ENCODE measurements at regions not wholly inside any gene's neighbourhood (a gene's known extent, or its start where the extent isn't known, plus 50 kb on each side); places are given as distances from the start of the nearest gene placed in this dataset.
"Not testable (repeated sequence)": the region's sequence is repeated elsewhere in the genome, so short reads cannot be mapped to it uniquely, and the experiment has no call there.

DNA sequence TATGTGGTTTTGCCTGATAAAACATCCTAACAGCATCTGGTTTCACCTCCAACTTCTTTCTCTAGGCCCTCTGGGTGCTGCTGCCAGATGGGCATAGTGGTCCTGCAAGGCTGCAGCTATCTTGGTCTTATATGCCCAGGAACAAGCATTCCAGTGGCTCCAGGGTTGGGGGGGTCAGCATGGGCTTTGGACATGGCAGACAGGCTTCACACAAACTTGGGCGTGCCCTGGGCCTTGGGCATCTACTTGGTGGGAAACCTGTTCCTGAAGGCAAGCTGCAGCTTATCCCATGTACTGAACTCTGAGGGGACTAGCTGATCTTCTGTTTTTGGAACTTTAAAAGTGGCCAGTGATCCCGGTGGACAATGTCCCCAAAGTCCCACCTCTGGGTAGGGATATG is 54.9 kb upstream of the ZNF678 start:
- no peak overlapping the region for H3K4me3 ChIP-seq (ENCODE audit: low read depth, low read length)
- in situ Hi-C loops (cut with HindIII; ENCODE audit: low sequenced_read_pairs): no loop called here
- no peak for DNase-seq (ENCODE audit: low read depth)
- TF ChIP-seq, protein P1, sequence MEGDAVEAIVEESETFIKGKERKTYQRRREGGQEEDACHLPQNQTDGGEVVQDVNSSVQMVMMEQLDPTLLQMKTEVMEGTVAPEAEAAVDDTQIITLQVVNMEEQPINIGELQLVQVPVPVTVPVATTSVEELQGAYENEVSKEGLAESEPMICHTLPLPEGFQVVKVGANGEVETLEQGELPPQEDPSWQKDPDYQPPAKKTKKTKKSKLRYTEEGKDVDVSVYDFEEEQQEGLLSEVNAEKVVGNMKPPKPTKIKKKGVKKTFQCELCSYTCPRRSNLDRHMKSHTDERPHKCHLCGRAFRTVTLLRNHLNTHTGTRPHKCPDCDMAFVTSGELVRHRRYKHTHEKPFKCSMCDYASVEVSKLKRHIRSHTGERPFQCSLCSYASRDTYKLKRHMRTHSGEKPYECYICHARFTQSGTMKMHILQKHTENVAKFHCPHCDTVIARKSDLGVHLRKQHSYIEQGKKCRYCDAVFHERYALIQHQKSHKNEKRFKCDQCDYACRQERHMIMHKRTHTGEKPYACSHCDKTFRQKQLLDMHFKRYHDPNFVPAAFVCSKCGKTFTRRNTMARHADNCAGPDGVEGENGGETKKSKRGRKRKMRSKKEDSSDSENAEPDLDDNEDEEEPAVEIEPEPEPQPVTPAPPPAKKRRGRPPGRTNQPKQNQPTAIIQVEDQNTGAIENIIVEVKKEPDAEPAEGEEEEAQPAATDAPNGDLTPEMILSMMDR (IDR thresholded peaks at IDR 0.05; ENCODE audit: low read depth, low read length, missing control alignments): no peak

DNA sequence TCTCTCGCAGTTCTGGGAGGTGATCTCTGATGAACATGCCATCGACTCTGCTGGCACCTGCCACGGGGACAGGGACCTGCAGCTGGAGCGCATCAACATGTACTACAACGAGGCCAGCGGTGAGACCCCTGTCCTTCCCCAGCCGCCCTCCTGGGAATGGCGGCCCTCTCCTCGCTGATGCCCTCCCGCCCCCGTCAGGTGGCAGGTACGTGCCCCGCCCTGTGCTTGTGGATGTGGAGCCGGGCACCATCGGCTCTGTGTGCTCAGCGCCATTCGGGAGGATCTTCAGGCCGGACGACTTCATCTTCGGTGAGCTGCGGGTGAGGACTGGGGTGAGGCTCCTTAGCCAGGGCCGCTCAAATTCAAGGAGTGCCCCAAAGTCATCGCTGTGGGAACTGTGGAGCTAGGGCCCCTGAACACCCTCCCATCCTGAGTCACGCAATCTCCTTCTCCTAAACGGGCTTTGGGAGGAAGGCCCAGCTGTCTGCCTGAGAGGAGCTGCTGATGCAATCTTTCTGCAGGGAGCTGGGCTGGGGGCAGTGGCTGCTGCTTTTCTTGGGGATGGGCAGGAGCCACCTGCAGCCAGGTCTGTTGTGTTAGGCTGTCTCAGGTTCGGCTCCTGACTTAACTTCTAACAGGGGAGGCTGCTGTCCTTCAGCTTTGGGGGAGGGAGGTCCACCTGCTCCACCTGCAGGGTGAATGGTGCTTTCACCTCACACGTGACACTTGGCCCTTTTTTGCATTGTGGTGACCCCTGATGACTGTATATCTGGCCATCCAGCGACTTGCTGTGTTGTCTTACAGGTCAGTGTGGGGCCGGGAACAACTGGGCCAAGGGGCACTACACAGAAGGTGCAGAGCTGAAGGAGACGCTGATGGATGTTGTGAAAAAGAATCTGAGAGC is 56.6 kb upstream of the ZNF678 start:
- in situ Hi-C loops (cut with HindIII; ENCODE audit: low sequenced_read_pairs); H3K4me3 ChIP-seq (ENCODE audit: low read depth, low read length); DNase-seq (ENCODE audit: low read depth): not testable (repeated sequence)

DNA sequence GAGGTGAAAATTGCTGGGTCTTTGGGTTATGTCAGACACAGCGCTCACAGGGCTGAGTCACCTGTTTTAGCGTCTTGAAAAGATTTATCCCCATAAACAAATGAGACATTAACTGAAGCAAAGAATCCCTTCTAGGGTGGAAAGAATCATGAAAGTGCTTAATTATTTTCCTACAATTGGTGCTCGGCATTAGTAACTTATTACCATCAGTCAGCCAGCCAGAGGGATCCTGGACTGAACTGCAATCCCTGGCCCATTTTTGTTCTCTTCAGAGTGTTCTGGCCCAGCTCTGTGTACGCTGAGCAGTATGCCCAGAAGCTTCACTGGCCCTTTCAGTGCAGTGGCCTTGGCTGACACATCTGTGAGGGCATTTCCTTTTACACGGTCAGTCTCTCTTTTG is 67.3 kb upstream of the ZNF678 start:
- DNase-seq (ENCODE audit: low read depth); in situ Hi-C loops (cut with HindIII; ENCODE audit: low sequenced_read_pairs): not testable (repeated sequence)

DNA sequence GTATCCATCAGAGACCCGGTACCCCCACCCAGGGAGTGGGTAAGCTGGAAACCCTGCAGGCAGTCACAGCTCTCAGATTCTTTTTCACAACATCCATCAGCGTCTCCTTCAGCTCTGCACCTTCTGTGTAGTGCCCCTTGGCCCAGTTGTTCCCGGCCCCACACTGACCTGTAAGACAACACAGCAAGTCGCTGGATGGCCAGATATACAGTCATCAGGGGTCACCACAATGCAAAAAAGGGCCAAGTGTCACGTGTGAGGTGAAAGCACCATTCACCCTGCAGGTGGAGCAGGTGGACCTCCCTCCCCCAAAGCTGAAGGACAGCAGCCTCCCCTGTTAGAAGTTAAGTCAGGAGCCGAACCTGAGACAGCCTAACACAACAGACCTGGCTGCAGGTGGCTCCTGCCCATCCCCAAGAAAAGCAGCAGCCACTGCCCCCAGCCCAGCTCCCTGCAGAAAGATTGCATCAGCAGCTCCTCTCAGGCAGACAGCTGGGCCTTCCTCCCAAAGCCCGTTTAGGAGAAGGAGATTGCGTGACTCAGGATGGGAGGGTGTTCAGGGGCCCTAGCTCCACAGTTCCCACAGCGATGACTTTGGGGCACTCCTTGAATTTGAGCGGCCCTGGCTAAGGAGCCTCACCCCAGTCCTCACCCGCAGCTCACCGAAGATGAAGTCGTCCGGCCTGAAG is 69.3 kb upstream of the ZNF678 start:
- in situ Hi-C loops (cut with HindIII; ENCODE audit: low sequenced_read_pairs); DNase-seq (ENCODE audit: low read depth); H3K4me3 ChIP-seq (ENCODE audit: low read depth, low read length): not testable (repeated sequence)

More for the DNA sequence above, 67.3 kb upstream of the ZNF678 start:
- not testable (repeated sequence) for H3K4me3 ChIP-seq (ENCODE audit: low read depth, low read length)

DNA sequence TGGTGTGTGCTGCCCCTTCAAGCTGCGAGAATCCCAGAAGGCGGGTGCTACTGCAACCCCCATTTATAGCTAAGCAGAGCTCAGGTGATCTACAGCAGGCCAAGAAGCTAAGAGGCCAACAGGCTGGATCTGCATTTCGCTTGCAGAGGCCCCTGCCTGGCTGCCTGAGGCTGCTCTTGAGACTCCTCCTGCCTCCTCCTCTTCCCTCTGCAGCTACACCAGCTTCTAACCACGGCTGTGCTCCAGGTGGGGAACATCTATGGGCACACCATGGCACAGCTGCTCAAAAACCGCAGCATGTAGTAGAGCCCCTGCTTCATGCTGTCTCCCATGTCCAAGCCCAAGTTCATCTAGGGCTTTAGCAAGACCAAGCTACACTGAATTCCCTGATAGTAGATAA is 72.9 kb upstream of the ZNF678 start:
- DNase-seq (ENCODE audit: low read depth): no peak
- TF ChIP-seq, protein P1 (IDR thresholded peaks at IDR 0.05; ENCODE audit: low read depth, low read length, missing control alignments): no peak
- in situ Hi-C loops (cut with HindIII; ENCODE audit: low sequenced_read_pairs): no loop called here
- no peak overlapping the region for H3K4me3 ChIP-seq (ENCODE audit: low read depth, low read length)

DNA sequence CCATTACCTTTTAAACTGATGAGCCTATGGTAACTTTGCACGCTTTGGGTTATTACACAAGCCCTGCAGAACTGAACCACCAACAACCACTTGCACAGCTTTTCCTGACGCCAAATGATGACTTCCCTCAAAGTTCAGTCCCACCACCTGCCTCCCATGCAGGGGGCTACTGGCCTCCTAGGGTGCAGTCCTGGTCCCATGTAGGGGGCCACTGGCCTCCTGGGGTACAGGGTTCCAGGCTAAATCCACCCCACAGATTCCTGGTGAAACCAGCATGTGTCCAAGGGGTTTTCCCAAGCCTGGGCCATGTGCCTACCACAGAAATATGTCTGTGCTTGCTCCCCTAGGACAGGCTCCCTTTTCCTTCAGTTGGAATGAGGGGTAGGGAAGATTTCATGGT is 73.4 kb upstream of the ZNF678 start:
- no peak for DNase-seq (ENCODE audit: low read depth)
- TF ChIP-seq, protein P1 (IDR thresholded peaks at IDR 0.05; ENCODE audit: low read depth, low read length, missing control alignments): no peak
- H3K4me3 ChIP-seq (ENCODE audit: low read depth, low read length): no peak overlapping the region
- in situ Hi-C loops (cut with HindIII; ENCODE audit: low sequenced_read_pairs): no loop called here

DNA sequence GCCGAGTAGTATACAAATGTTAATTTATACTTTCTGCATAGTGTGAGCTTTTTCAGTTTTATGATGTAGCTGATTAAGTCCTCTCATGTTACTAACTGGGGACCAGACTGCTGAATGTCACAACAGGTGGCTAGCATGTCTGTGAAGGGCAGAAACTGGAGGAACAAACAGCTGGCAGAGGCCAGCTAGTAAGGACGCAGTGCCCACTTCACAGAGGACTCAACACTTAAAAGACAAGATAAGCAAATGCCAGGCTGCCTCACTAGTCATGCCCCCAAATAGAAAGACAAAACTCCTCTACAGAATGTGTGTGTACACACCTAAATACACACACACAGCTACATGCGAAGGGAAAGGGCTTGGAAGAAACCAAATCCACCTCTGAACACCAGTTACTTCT is 73.8 kb upstream of the ZNF678 start:
- H3K4me3 ChIP-seq (ENCODE audit: low read depth, low read length): no peak overlapping the region

DNA sequence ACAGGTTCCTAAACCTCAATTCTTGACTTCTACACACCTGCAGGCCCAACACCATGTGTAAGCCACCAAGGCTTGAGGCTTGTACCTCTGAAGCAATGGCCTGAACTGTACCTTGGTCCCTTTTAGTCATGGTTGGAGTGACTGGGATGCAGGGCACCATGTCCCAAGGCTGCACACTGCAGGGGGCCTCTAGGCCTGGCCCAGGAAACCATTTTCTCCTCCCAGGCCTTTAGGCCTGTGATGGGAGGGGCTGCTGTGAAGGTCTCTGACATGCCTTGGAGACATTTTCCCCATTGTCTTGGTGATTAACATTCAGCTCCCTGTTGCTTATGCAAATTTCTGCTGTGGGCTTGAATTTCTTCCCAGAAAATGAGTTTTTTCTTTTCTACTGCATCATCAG is 75.8 kb upstream of the ZNF678 start:
- no peak overlapping the region for H3K4me3 ChIP-seq (ENCODE audit: low read depth, low read length)
- in situ Hi-C loops (cut with HindIII; ENCODE audit: low sequenced_read_pairs): no loop called here
- DNase-seq (ENCODE audit: low read depth): no peak
- TF ChIP-seq, protein P1 (IDR thresholded peaks at IDR 0.05; ENCODE audit: low read depth, low read length, missing control alignments): no peak

More for the DNA sequence above, 73.8 kb upstream of the ZNF678 start:
- no peak for DNase-seq (ENCODE audit: low read depth)
- TF ChIP-seq, protein P1 (IDR thresholded peaks at IDR 0.05; ENCODE audit: low read depth, low read length, missing control alignments): no peak
- in situ Hi-C loops (cut with HindIII; ENCODE audit: low sequenced_read_pairs): no loop called here

Measured in astrocyte of the cerebellum (primary cell).